DND-41 (cell line): ENCODE measurements at regions not wholly inside any gene's neighbourhood (a gene's known extent, or its start where the extent isn't known, plus 50 kb on each side); places are given as distances from the start of the nearest gene placed in this dataset.

Experiments used
- ATAC-seq: fragments of 200-7000 bp; cut with Tn5 transposase; 3 replicates; pipeline ENCODE4 v1.9.1; 2021; ENCODE audit warnings: low read depth; ENCODE audit not compliant: insufficient read depth
- DNase-seq: peaks from one replicate; pipeline ENCODE4 v3.0.0-alpha.2; 2020
- H2AFZ ChIP-seq: 2 replicates; pipeline ENCODE4 v1.6.0; 2012; ENCODE audit warnings: low read depth, low read length
- H3K27ac ChIP-seq: 2 replicates; pipeline ENCODE4 v1.5.1; 2012; ENCODE audit warnings: low read length, inconsistent platforms
- H3K27me3 ChIP-seq: fragments of 200-600 bp; sonication (generic); 2 replicates; pipeline ENCODE4 v1.6.0; 2012; ENCODE audit warnings: low read length, mild to moderate bottlenecking, inconsistent platforms; ENCODE audit not compliant: insufficient read depth, poor library complexity
- H3K36me3 ChIP-seq: 2 replicates; pipeline ENCODE4 v1.5.1; 2012; ENCODE audit warnings: low read length, inconsistent platforms; ENCODE audit not compliant: insufficient read depth
- H3K4me1 ChIP-seq: 2 replicates; pipeline ENCODE4 v1.5.1; 2012; ENCODE audit warnings: mild to moderate bottlenecking, low read length; ENCODE audit not compliant: insufficient read depth
- H3K4me2 ChIP-seq: 2 replicates; pipeline ENCODE4 v1.6.0; 2012; ENCODE audit warnings: mild to moderate bottlenecking, moderate library complexity, low read length, inconsistent platforms; ENCODE audit not compliant: insufficient read depth
- H3K4me3 ChIP-seq, 2 experiments: fragments of 200-600 bp in 1 of 2; shearing (Covaris generic) in 1 of 2; 2 replicates each; pipeline ENCODE4 v1.5.1; 2012 to 2016; ENCODE audit warnings: inconsistent platforms in 2 of 2, low read length in 2 of 2, mild to moderate bottlenecking in 2 of 2, low read depth in 1 of 2, moderate library complexity in 1 of 2
- H3K79me2 ChIP-seq: 2 replicates; pipeline ENCODE4 v1.6.0; 2012; ENCODE audit warnings: low read length, inconsistent platforms; ENCODE audit not compliant: insufficient read depth
- H3K9ac ChIP-seq: 2 replicates; pipeline ENCODE4 v1.6.0; 2012; ENCODE audit warnings: low read depth, mild to moderate bottlenecking, inconsistent platforms, low read length, moderate library complexity
- H3K9me3 ChIP-seq: 2 replicates; pipeline ENCODE4 v1.5.1; 2012; ENCODE audit warnings: low read length, moderate library complexity, mild to moderate bottlenecking, inconsistent platforms; ENCODE audit not compliant: insufficient read depth, severe bottlenecking
- H4K20me1 ChIP-seq: 2 replicates; pipeline ENCODE4 v1.6.0; 2012; ENCODE audit warnings: low read length; ENCODE audit not compliant: insufficient read depth
- EZH2 ChIP-seq: IDR thresholded peaks from 3 replicates; pipeline ENCODE4 v1.6.1; 2012; ENCODE audit warnings: borderline replicate concordance, low read depth, mild to moderate bottlenecking, moderate library complexity, low read length, inconsistent platforms; ENCODE audit not compliant: severe bottlenecking
- TF ChIP-seq, protein P1 (sequence below): IDR thresholded peaks from 2 replicates; pipeline ENCODE4 v1.5.1; 2012; ENCODE audit warnings: borderline replicate concordance, low read length, moderate library complexity, mild to moderate bottlenecking; ENCODE audit not compliant: poor library complexity, severe bottlenecking; ENCODE audit errors: extremely low read depth

DNA sequence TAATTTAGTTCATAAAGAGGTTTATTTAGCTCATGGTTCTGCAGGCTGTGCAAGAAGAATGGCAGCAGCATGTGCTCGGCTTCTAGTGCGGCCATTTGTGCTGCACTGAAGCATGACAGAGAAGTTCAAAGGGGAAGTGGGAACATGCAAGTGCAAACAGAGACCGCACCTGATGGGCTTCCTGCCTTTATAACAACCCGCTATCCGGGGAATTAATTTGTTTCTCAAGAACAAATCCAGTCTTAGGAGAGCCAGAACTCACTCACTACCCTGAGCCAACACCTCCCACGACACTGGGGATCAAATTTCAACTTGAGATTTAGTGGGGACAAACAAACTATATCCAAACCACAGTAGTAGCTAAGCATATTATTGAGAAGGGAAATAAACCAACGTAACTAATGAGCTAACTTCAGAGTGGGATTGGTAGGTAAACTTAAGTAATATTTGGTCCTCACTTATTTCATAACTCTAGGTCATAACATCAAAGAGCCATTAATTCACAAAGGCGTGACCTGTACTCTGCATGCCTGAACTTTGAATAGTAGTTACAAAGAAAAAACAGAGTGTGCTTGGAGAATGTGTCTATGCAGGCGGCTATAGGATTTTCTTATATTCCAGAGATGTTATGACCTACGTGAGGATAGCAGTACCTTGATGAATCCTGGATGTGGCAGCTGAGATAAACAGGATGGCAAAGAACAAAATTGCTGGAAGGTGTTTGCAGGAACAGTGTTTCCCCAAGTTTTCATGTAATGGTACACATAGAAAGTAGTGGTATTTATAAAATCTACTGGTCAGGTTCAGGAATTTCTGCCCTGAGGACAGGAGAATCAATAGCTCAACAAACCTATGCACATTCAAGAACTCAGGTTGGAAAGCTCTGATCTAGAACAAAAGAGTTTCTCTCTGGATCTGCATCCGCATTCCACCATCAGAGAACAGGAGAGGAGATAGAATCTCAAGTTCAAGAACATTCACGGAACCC lies 845.9 kb upstream of the ID2 start:
- Histone ChIP-seq H3K4me3 (no peak overlapping the region), H3K79me2 (no peaks in the 10 kb centered on the region), H4K20me1 (no peaks in the 10 kb centered on the region), H3K9ac (no peak overlapping the region), H3K4me2 (no peak overlapping the region), H3K27ac (no peak overlapping the region), H3K27me3 (no peaks in the 10 kb centered on the region), H2AFZ (no peak overlapping the region), H3K9me3 (no peaks in the 10 kb centered on the region), H3K36me3 (no peaks in the 10 kb centered on the region), H3K4me1 (no peaks in the 10 kb centered on the region)
- DNase-seq (no peak), ATAC-seq (no peak)
- no peak for TF ChIP-seq EZH2
- TF ChIP-seq, protein P1, sequence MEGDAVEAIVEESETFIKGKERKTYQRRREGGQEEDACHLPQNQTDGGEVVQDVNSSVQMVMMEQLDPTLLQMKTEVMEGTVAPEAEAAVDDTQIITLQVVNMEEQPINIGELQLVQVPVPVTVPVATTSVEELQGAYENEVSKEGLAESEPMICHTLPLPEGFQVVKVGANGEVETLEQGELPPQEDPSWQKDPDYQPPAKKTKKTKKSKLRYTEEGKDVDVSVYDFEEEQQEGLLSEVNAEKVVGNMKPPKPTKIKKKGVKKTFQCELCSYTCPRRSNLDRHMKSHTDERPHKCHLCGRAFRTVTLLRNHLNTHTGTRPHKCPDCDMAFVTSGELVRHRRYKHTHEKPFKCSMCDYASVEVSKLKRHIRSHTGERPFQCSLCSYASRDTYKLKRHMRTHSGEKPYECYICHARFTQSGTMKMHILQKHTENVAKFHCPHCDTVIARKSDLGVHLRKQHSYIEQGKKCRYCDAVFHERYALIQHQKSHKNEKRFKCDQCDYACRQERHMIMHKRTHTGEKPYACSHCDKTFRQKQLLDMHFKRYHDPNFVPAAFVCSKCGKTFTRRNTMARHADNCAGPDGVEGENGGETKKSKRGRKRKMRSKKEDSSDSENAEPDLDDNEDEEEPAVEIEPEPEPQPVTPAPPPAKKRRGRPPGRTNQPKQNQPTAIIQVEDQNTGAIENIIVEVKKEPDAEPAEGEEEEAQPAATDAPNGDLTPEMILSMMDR = no peak

DNA sequence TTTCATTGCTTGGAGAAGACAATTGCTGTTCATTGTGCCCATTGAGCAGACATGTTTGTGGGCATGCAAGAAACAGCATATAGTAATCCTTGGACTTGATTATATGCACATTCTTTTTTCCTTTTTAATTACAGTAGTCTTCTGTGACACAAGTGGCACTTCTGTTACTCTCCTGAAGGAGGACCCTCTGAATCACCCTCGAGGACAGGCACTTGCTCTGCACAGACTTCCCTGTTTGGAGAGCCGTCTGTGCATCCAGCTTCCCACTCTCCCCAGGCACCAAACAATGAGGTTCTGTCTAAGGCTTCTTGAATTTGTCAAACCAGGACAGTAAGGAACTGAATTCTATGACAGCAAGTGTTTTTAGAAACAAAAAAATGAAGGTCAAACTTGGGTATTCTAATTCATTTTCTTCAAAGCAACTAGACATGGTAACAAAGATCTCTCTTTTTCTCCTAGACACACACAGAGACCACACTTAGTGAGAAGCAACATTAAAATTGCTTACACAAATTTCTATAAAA lies 844.6 kb upstream of the ID2 start:
- Histone ChIP-seq H3K4me3 (no peak overlapping the region), H4K20me1 (no peaks in the 10 kb centered on the region), H3K79me2 (no peaks in the 10 kb centered on the region), H3K9ac (no peak overlapping the region), H3K4me1 (no peaks in the 10 kb centered on the region), H3K36me3 (no peaks in the 10 kb centered on the region), H3K4me2 (no peak overlapping the region), H3K27me3 (no peaks in the 10 kb centered on the region), H3K27ac (no peak overlapping the region), H3K9me3 (no peaks in the 10 kb centered on the region), H2AFZ (no peak overlapping the region)
- DNase-seq = no peak
- ATAC-seq = no peak
- no peak for TF ChIP-seq EZH2
- TF ChIP-seq, protein P1 = no peak

DNA sequence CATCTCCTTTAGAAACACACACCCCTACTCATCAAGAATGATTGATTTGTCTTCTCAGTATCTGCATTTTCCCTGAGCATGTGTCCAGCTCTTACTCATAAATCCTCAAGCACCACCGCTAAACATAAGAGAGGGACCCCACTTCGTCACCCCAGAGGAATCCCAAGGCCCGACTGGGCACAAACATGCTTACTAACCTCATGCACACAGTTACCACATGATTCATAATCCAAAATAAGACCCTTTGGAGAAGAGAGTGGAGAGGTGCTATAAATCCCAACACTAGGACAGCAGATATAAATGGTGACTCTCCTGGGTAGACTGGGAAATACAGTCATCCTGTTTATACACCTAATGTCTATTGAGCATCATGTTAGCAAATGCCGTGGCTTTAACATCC lies 843.2 kb upstream of the ID2 start:
- no peak overlapping the region for H3K9ac ChIP-seq
- no peak overlapping the region for H3K27ac ChIP-seq
- no peaks in the 10 kb centered on the region for H3K4me1 ChIP-seq
- ATAC-seq (no peak), DNase-seq (no peak)
- H4K20me1 ChIP-seq = no peaks in the 10 kb centered on the region
- H3K4me2 ChIP-seq = no peak overlapping the region
- no peaks in the 10 kb centered on the region for H3K36me3 ChIP-seq
- H2AFZ ChIP-seq = no peak overlapping the region
- no peaks in the 10 kb centered on the region for H3K79me2 ChIP-seq
- H3K9me3 ChIP-seq = no peaks in the 10 kb centered on the region
- no peaks in the 10 kb centered on the region for H3K27me3 ChIP-seq
- no peak for TF ChIP-seq EZH2
- TF ChIP-seq, protein P1 = no peak
- no peak overlapping the region for H3K4me3 ChIP-seq
